ENCODE measurements at regions not wholly inside any gene's neighbourhood (a gene's known extent, or its start where the extent isn't known, plus 50 kb on each side); places are given as distances from the start of the nearest gene placed in this dataset.
A peak's percentile ranks its signal among the peaks of the same experiment; 100 is the strongest.

GRCh38 chr4:183852910-183853547 is 52.1 kb upstream of the STOX2 start:
- DNase-seq: peak in 1 of 3 experiments; percentile 49

- DNase-seq: no peak
These were observed 51.6 kb upstream of the STOX2 start for GRCh38 chr4:183853548-183853940.
